ENCODE measurements at regions not wholly inside any gene's neighbourhood (a gene's known extent, or its start where the extent isn't known, plus 50 kb on each side); places are given as distances from the start of the nearest gene placed in this dataset.

GRCh38 chr5:88551724-88552345 is 283.2 kb upstream of the TMEM161B start:
- Histone ChIP-seq H3K9ac (ENCODE audit: low read length) (no peak overlapping the region), H3K79me2 (ENCODE audit: insufficient read depth, low read length) (no peaks in the 10 kb centered on the region), H3K9me3 (ENCODE audit: low read length) (no peaks in the 10 kb centered on the region), H3K4me2 (ENCODE audit: low read length) (no peak overlapping the region), H3K27ac (ENCODE audit: low read depth, low read length, poor library complexity, severe bottlenecking) (no peak overlapping the region), H3K36me3 (ENCODE audit: insufficient read depth, low read length) (no peaks in the 10 kb centered on the region), H2AFZ (ENCODE audit: low read length) (peak overlapping the region; percentile 80; the same call in 1 of the 2 replicates), H3K27me3 (ENCODE audit: insufficient read depth, low read length) (no peaks in the 10 kb centered on the region), H3K4me1 (ENCODE audit: insufficient read depth, low read length, severe bottlenecking) (peaks cover 31% of the 10 kb centered on the region), H3F3A (ENCODE audit: insufficient read depth, low read length) (no peaks in the 10 kb centered on the region), H3K9me2 (ENCODE audit: low read depth, low read length) (no peaks in the 10 kb centered on the region), H3K4me3 (ENCODE audit: low read depth, low read length, poor library complexity, severe bottlenecking) (no peak overlapping the region), H4K20me1 (ENCODE audit: insufficient read depth, low read length) (no peaks in the 10 kb centered on the region)
- TF ChIP-seq CTCF (IDR thresholded peaks at IDR 0.05; ENCODE audit: low read length) (no peak), EZH2 (IDR thresholded peaks at IDR 0.05; ENCODE audit: borderline replicate concordance, low read length) (no peak)

- Histone ChIP-seq H3K4me1 (ENCODE audit: insufficient read depth, low read length, severe bottlenecking) (peaks cover 20% of the 10 kb centered on the region), H3K27ac (ENCODE audit: low read depth, low read length, poor library complexity, severe bottlenecking) (no peak overlapping the region), H3F3A (ENCODE audit: insufficient read depth, low read length) (no peaks in the 10 kb centered on the region), H3K9me2 (ENCODE audit: low read depth, low read length) (no peaks in the 10 kb centered on the region), H3K9me3 (ENCODE audit: low read length) (no peaks in the 10 kb centered on the region), H3K27me3 (ENCODE audit: insufficient read depth, low read length) (no peaks in the 10 kb centered on the region), H3K4me2 (ENCODE audit: low read length) (no peak overlapping the region), H3K36me3 (ENCODE audit: insufficient read depth, low read length) (no peaks in the 10 kb centered on the region), H3K79me2 (ENCODE audit: insufficient read depth, low read length) (no peaks in the 10 kb centered on the region), H4K20me1 (ENCODE audit: insufficient read depth, low read length) (no peaks in the 10 kb centered on the region), H3K4me3 (ENCODE audit: low read depth, low read length, poor library complexity, severe bottlenecking) (no peak overlapping the region), H3K9ac (ENCODE audit: low read length) (no peak overlapping the region), H2AFZ (ENCODE audit: low read length) (no peak overlapping the region)
- no peak for TF ChIP-seq CTCF (IDR thresholded peaks at IDR 0.05; ENCODE audit: low read length)
- no peak for TF ChIP-seq EZH2 (IDR thresholded peaks at IDR 0.05; ENCODE audit: borderline replicate concordance, low read length)
Observed at GRCh38 chr5:88550736-88551135, 282.1 kb upstream of the TMEM161B start.

- H3K27me3 ChIP-seq (ENCODE audit: insufficient read depth, low read length): no peaks in the 10 kb centered on the region
- no peak overlapping the region for H3K27ac ChIP-seq (ENCODE audit: low read depth, low read length, poor library complexity, severe bottlenecking)
- H3K36me3 ChIP-seq (ENCODE audit: insufficient read depth, low read length): no peaks in the 10 kb centered on the region
- H2AFZ ChIP-seq (ENCODE audit: low read length): no peak overlapping the region
- no peaks in the 10 kb centered on the region for H3K9me3 ChIP-seq (ENCODE audit: low read length)
- H3F3A ChIP-seq (ENCODE audit: insufficient read depth, low read length): no peaks in the 10 kb centered on the region
- no peak overlapping the region for H3K4me3 ChIP-seq (ENCODE audit: low read depth, low read length, poor library complexity, severe bottlenecking)
- H3K4me1 ChIP-seq (ENCODE audit: insufficient read depth, low read length, severe bottlenecking): peaks cover 9% of the 10 kb centered on the region
- H4K20me1 ChIP-seq (ENCODE audit: insufficient read depth, low read length): no peaks in the 10 kb centered on the region
- H3K9me2 ChIP-seq (ENCODE audit: low read depth, low read length): no peaks in the 10 kb centered on the region
- no peak overlapping the region for H3K9ac ChIP-seq (ENCODE audit: low read length)
- TF ChIP-seq EZH2 (IDR thresholded peaks at IDR 0.05; ENCODE audit: borderline replicate concordance, low read length) (no peak), CTCF (IDR thresholded peaks at IDR 0.05; ENCODE audit: low read length) (no peak)
- no peak overlapping the region for H3K4me2 ChIP-seq (ENCODE audit: low read length)
- no peaks in the 10 kb centered on the region for H3K79me2 ChIP-seq (ENCODE audit: insufficient read depth, low read length)
Observed at GRCh38 chr5:88548136-88548805, 279.6 kb upstream of the TMEM161B start.

Data from OCI-LY1 (cell line).